CD4-positive, alpha-beta T cell treated with Interferon gamma for 1 hour (primary cell): ENCODE measurements at regions not wholly inside any gene's neighbourhood (a gene's known extent, or its start where the extent isn't known, plus 50 kb on each side); places are given as distances from the start of the nearest gene placed in this dataset.
A peak's percentile ranks its signal among the peaks of the same experiment; 100 is the strongest.
"Not testable (repeated sequence)": the region's sequence is repeated elsewhere in the genome, so short reads cannot be mapped to it uniquely, and the experiment has no call there.

Source experiments
- DNase-seq: peaks from one replicate; pipeline ENCODE4 v3.0.0-alpha.2; 2020

GRCh38 chr2:89236832-89237450 is 545.5 kb downstream of the RPIA start:
- DNase-seq: not testable (repeated sequence)

GRCh38 chr2:89237783-89238182 is 546.3 kb downstream of the RPIA start:
- DNase-seq: not testable (repeated sequence)

- DNase-seq: peak; percentile 1
Observed at GRCh38 chr2:89243114-89243700, 551.7 kb downstream of the RPIA start.

GRCh38 chr2:89244407-89244806 is 552.9 kb downstream of the RPIA start:
- DNase-seq: not testable (repeated sequence)

- DNase-seq: not testable (repeated sequence)
Observed at GRCh38 chr2:89245478-89245877, 554.0 kb downstream of the RPIA start.

- DNase-seq: not testable (repeated sequence)
Observed at GRCh38 chr2:89246027-89246426, 554.6 kb downstream of the RPIA start.

- DNase-seq: not testable (repeated sequence)
Observed at GRCh38 chr2:89246620-89247019, 555.1 kb downstream of the RPIA start.

GRCh38 chr2:89255013-89255412 is 563.5 kb downstream of the RPIA start:
- not testable (repeated sequence) for DNase-seq

GRCh38 chr2:89273443-89273842 is 582.0 kb downstream of the RPIA start:
- DNase-seq: not testable (repeated sequence)

GRCh38 chr2:89280536-89280935 is 589.1 kb downstream of the RPIA start:
- not testable (repeated sequence) for DNase-seq

- not testable (repeated sequence) for DNase-seq
Observed at GRCh38 chr2:89286448-89287080, 595.1 kb downstream of the RPIA start.

GRCh38 chr2:89287084-89287483 is 595.6 kb downstream of the RPIA start:
- DNase-seq: not testable (repeated sequence)

- DNase-seq: not testable (repeated sequence)
Observed at GRCh38 chr2:89291717-89292298, 600.3 kb downstream of the RPIA start.

GRCh38 chr2:89293399-89293798 is 601.9 kb downstream of the RPIA start:
- DNase-seq: not testable (repeated sequence)

- not testable (repeated sequence) for DNase-seq
Observed at GRCh38 chr2:89294335-89294734, 602.9 kb downstream of the RPIA start.

- not testable (repeated sequence) for DNase-seq
Observed at GRCh38 chr2:89296820-89297398, 605.4 kb downstream of the RPIA start.

GRCh38 chr2:89299196-89299595 is 607.7 kb downstream of the RPIA start:
- not testable (repeated sequence) for DNase-seq

GRCh38 chr2:89305623-89306022 is 614.1 kb downstream of the RPIA start:
- not testable (repeated sequence) for DNase-seq

- DNase-seq: not testable (repeated sequence)
Observed at GRCh38 chr2:89306869-89307637, 615.6 kb downstream of the RPIA start.

GRCh38 chr2:89318990-89319389 is 627.5 kb downstream of the RPIA start:
- DNase-seq: not testable (repeated sequence)

- not testable (repeated sequence) for DNase-seq
Observed at GRCh38 chr2:89325894-89326293, 634.4 kb downstream of the RPIA start.

- DNase-seq: peak; percentile 1
Observed at GRCh38 chr2:89326455-89326854, 635.0 kb downstream of the RPIA start.
